ENCODE measurements at regions not wholly inside any gene's neighbourhood (a gene's known extent, or its start where the extent isn't known, plus 50 kb on each side); places are given as distances from the start of the nearest gene placed in this dataset.
"Not testable (repeated sequence)": the region's sequence is repeated elsewhere in the genome, so short reads cannot be mapped to it uniquely, and the experiment has no call there.

- peaks cover 0 to 2% of the 10 kb centered on the region in 2 donors for H3K27me3 ChIP-seq (ENCODE audit: control insufficient read depth in 1 of 2, insufficient read depth in 2 of 2, low read length in 2 of 2)
- H3K4me1 ChIP-seq (ENCODE audit: control insufficient read depth, insufficient read depth, low read length): no peaks in the 10 kb centered on the region
- no peak overlapping the region for H3K9ac ChIP-seq (ENCODE audit: low read length in 2 of 2)
- no peak overlapping the region for H3K27ac ChIP-seq (ENCODE audit: low read length)
- no peak overlapping the region for H3K4me3 ChIP-seq (ENCODE audit: low read length in 2 of 2)
- no peaks in the 10 kb centered on the region for H3K9me3 ChIP-seq (ENCODE audit: control insufficient read depth in 2 of 2, low read length in 2 of 2)
- no peaks in the 10 kb centered on the region for H3K36me3 ChIP-seq (ENCODE audit: control insufficient read depth in 2 of 2, insufficient read depth in 2 of 2, low read length in 2 of 2)
Observed at GRCh38 chrX:16316331-16316730, 149.1 kb downstream of the MAGEB17 start.

GRCh38 chrX:16319929-16320328 is 152.6 kb downstream of the MAGEB17 start:
- H3K27me3 ChIP-seq (ENCODE audit: control insufficient read depth in 1 of 2, insufficient read depth in 2 of 2, low read length in 2 of 2): peaks cover 0 to 2% of the 10 kb centered on the region in 2 donors
- no peak overlapping the region for H3K27ac ChIP-seq (ENCODE audit: low read length)
- H3K4me1 ChIP-seq (ENCODE audit: control insufficient read depth, insufficient read depth, low read length): no peaks in the 10 kb centered on the region
- H3K36me3 ChIP-seq (ENCODE audit: control insufficient read depth in 2 of 2, insufficient read depth in 2 of 2, low read length in 2 of 2): no peaks in the 10 kb centered on the region
- H3K9me3 ChIP-seq (ENCODE audit: control insufficient read depth in 2 of 2, low read length in 2 of 2): no peaks in the 10 kb centered on the region
- no peak overlapping the region for H3K9ac ChIP-seq (ENCODE audit: low read length in 2 of 2)
- H3K4me3 ChIP-seq (ENCODE audit: low read length in 2 of 2): no peak overlapping the region

- Histone ChIP-seq H3K36me3 (ENCODE audit: control insufficient read depth in 2 of 2, insufficient read depth in 2 of 2, low read length in 2 of 2) (no peaks in the 10 kb centered on the region), H3K9me3 (ENCODE audit: control insufficient read depth in 2 of 2, low read length in 2 of 2) (no peaks in the 10 kb centered on the region), H3K4me3 (ENCODE audit: low read length in 2 of 2) (no peak overlapping the region), H3K27ac (ENCODE audit: low read length) (no peak overlapping the region), H3K9ac (ENCODE audit: low read length in 2 of 2) (no peak overlapping the region), H3K4me1 (ENCODE audit: control insufficient read depth, insufficient read depth, low read length) (no peaks in the 10 kb centered on the region), H3K27me3 (ENCODE audit: control insufficient read depth in 1 of 2, insufficient read depth in 2 of 2, low read length in 2 of 2) (peaks cover 0 to 2% of the 10 kb centered on the region in 2 donors)
Observed at GRCh38 chrX:16320765-16321355, 153.6 kb downstream of the MAGEB17 start.

- Histone ChIP-seq H3K9ac (ENCODE audit: low read length in 2 of 2) (no peak overlapping the region), H3K4me3 (ENCODE audit: low read length in 2 of 2) (no peak overlapping the region), H3K4me1 (ENCODE audit: control insufficient read depth, insufficient read depth, low read length) (no peaks in the 10 kb centered on the region), H3K27me3 (ENCODE audit: control insufficient read depth in 1 of 2, insufficient read depth in 2 of 2, low read length in 2 of 2) (peaks cover 0 to 3% of the 10 kb centered on the region in 2 donors), H3K27ac (ENCODE audit: low read length) (no peak overlapping the region), H3K36me3 (ENCODE audit: control insufficient read depth in 2 of 2, insufficient read depth in 2 of 2, low read length in 2 of 2) (no peaks in the 10 kb centered on the region), H3K9me3 (ENCODE audit: control insufficient read depth in 2 of 2, low read length in 2 of 2) (peaks cover 0 to 4% of the 10 kb centered on the region in 2 donors)
Observed at GRCh38 chrX:16333453-16333852, 166.2 kb downstream of the MAGEB17 start.

- H3K36me3 ChIP-seq (ENCODE audit: control insufficient read depth in 2 of 2, insufficient read depth in 2 of 2, low read length in 2 of 2): no peaks in the 10 kb centered on the region
- H3K9me3 ChIP-seq (ENCODE audit: control insufficient read depth in 2 of 2, low read length in 2 of 2): peaks cover 0 to 4% of the 10 kb centered on the region in 2 donors
- no peak overlapping the region for H3K27ac ChIP-seq (ENCODE audit: low read length)
- H3K9ac ChIP-seq (ENCODE audit: low read length in 2 of 2): no peak overlapping the region
- H3K4me1 ChIP-seq (ENCODE audit: control insufficient read depth, insufficient read depth, low read length): no peaks in the 10 kb centered on the region
- no peak overlapping the region for H3K4me3 ChIP-seq (ENCODE audit: low read length in 2 of 2)
- H3K27me3 ChIP-seq (ENCODE audit: control insufficient read depth in 1 of 2, insufficient read depth in 2 of 2, low read length in 2 of 2): peaks cover 0 to 3% of the 10 kb centered on the region in 2 donors
Observed at GRCh38 chrX:16335181-16335580, 167.9 kb downstream of the MAGEB17 start.

GRCh38 chrX:16347968-16348670 is 180.8 kb downstream of the MAGEB17 start:
- no peak overlapping the region for H3K27ac ChIP-seq (ENCODE audit: low read length)
- no peaks in the 10 kb centered on the region for H3K4me1 ChIP-seq (ENCODE audit: control insufficient read depth, insufficient read depth, low read length)
- H3K27me3 ChIP-seq (ENCODE audit: control insufficient read depth in 1 of 2, insufficient read depth in 2 of 2, low read length in 2 of 2): peaks cover 0 to 2% of the 10 kb centered on the region in 2 donors
- no peaks in the 10 kb centered on the region for H3K36me3 ChIP-seq (ENCODE audit: control insufficient read depth in 2 of 2, insufficient read depth in 2 of 2, low read length in 2 of 2)
- H3K9ac ChIP-seq (ENCODE audit: low read length in 2 of 2): no peak overlapping the region
- no peak overlapping the region for H3K4me3 ChIP-seq (ENCODE audit: low read length in 2 of 2)
- no peaks in the 10 kb centered on the region for H3K9me3 ChIP-seq (ENCODE audit: control insufficient read depth in 2 of 2, low read length in 2 of 2)

GRCh38 chrX:16357902-16358301 is 190.6 kb downstream of the MAGEB17 start:
- no peaks in the 10 kb centered on the region for H3K4me1 ChIP-seq (ENCODE audit: control insufficient read depth, insufficient read depth, low read length)
- H3K4me3 ChIP-seq (ENCODE audit: low read length in 2 of 2): no peak overlapping the region
- H3K27me3 ChIP-seq (ENCODE audit: control insufficient read depth in 1 of 2, insufficient read depth in 2 of 2, low read length in 2 of 2): no peaks in the 10 kb centered on the region
- H3K36me3 ChIP-seq (ENCODE audit: control insufficient read depth in 2 of 2, insufficient read depth in 2 of 2, low read length in 2 of 2): no peaks in the 10 kb centered on the region
- H3K9ac ChIP-seq (ENCODE audit: low read length in 2 of 2): no peak overlapping the region
- H3K27ac ChIP-seq (ENCODE audit: low read length): no peak overlapping the region
- H3K9me3 ChIP-seq (ENCODE audit: control insufficient read depth in 2 of 2, low read length in 2 of 2): peaks cover 0 to 4% of the 10 kb centered on the region in 2 donors

- not testable (repeated sequence) for H3K4me3 ChIP-seq (ENCODE audit: low read length in 2 of 2); H3K27ac ChIP-seq (ENCODE audit: low read length); H3K9me3 ChIP-seq (ENCODE audit: control insufficient read depth in 2 of 2, low read length in 2 of 2); H3K4me1 ChIP-seq (ENCODE audit: control insufficient read depth, insufficient read depth, low read length); H3K9ac ChIP-seq (ENCODE audit: low read length in 2 of 2); H3K36me3 ChIP-seq (ENCODE audit: control insufficient read depth in 2 of 2, insufficient read depth in 2 of 2, low read length in 2 of 2); H3K27me3 ChIP-seq (ENCODE audit: control insufficient read depth in 1 of 2, insufficient read depth in 2 of 2, low read length in 2 of 2)
Observed at GRCh38 chrX:16360056-16360455, 192.8 kb downstream of the MAGEB17 start.

GRCh38 chrX:16368696-16369095 is 201.4 kb downstream of the MAGEB17 start:
- no peak overlapping the region for H3K27ac ChIP-seq (ENCODE audit: low read length)

GRCh38 chrX:16376056-16376455 is 208.8 kb downstream of the MAGEB17 start:
- H3K4me3 ChIP-seq (ENCODE audit: low read length in 2 of 2): no peak overlapping the region
- H3K4me1 ChIP-seq (ENCODE audit: control insufficient read depth, insufficient read depth, low read length): no peaks in the 10 kb centered on the region
- H3K9ac ChIP-seq (ENCODE audit: low read length in 2 of 2): no peak overlapping the region
- no peaks in the 10 kb centered on the region for H3K36me3 ChIP-seq (ENCODE audit: control insufficient read depth in 2 of 2, insufficient read depth in 2 of 2, low read length in 2 of 2)
- H3K9me3 ChIP-seq (ENCODE audit: control insufficient read depth in 2 of 2, low read length in 2 of 2): no peaks in the 10 kb centered on the region
- H3K27me3 ChIP-seq (ENCODE audit: control insufficient read depth in 1 of 2, insufficient read depth in 2 of 2, low read length in 2 of 2): peaks cover 0 to 3% of the 10 kb centered on the region in 2 donors
- no peak overlapping the region for H3K27ac ChIP-seq (ENCODE audit: low read length)

More at GRCh38 chrX:16368696-16369095, 201.4 kb downstream of the MAGEB17 start:
- H3K4me1 ChIP-seq (ENCODE audit: control insufficient read depth, insufficient read depth, low read length): no peaks in the 10 kb centered on the region
- H3K4me3 ChIP-seq (ENCODE audit: low read length in 2 of 2): no peak overlapping the region
- no peaks in the 10 kb centered on the region for H3K36me3 ChIP-seq (ENCODE audit: control insufficient read depth in 2 of 2, insufficient read depth in 2 of 2, low read length in 2 of 2)
- H3K9me3 ChIP-seq (ENCODE audit: control insufficient read depth in 2 of 2, low read length in 2 of 2): no peaks in the 10 kb centered on the region
- H3K9ac ChIP-seq (ENCODE audit: low read length in 2 of 2): no peak overlapping the region
- peaks cover 0 to 3% of the 10 kb centered on the region in 2 donors for H3K27me3 ChIP-seq (ENCODE audit: control insufficient read depth in 1 of 2, insufficient read depth in 2 of 2, low read length in 2 of 2)

- H3K4me1 ChIP-seq (ENCODE audit: control insufficient read depth, insufficient read depth, low read length): no peaks in the 10 kb centered on the region
- no peak overlapping the region for H3K27ac ChIP-seq (ENCODE audit: low read length)
- no peak overlapping the region for H3K9ac ChIP-seq (ENCODE audit: low read length in 2 of 2)
- H3K4me3 ChIP-seq (ENCODE audit: low read length in 2 of 2): no peak overlapping the region
- no peaks in the 10 kb centered on the region for H3K9me3 ChIP-seq (ENCODE audit: control insufficient read depth in 2 of 2, low read length in 2 of 2)
- H3K36me3 ChIP-seq (ENCODE audit: control insufficient read depth in 2 of 2, insufficient read depth in 2 of 2, low read length in 2 of 2): no peaks in the 10 kb centered on the region
- H3K27me3 ChIP-seq (ENCODE audit: control insufficient read depth in 1 of 2, insufficient read depth in 2 of 2, low read length in 2 of 2): peaks cover 0 to 3% of the 10 kb centered on the region in 2 donors
Observed at GRCh38 chrX:16386126-16386525, 218.8 kb downstream of the MAGEB17 start.

All from stomach smooth muscle (tissue), 2 donors.